DMS53 (cell line): ENCODE measurements at regions not wholly inside any gene's neighbourhood (a gene's known extent, or its start where the extent isn't known, plus 50 kb on each side); places are given as distances from the start of the nearest gene placed in this dataset.
A peak's percentile ranks its signal among the peaks of the same experiment; 100 is the strongest.

Source experiments
- DNase-seq: peaks from one replicate; lab custom pipeline; 2025; lab: John Stamatoyannopoulos, UW

DNA sequence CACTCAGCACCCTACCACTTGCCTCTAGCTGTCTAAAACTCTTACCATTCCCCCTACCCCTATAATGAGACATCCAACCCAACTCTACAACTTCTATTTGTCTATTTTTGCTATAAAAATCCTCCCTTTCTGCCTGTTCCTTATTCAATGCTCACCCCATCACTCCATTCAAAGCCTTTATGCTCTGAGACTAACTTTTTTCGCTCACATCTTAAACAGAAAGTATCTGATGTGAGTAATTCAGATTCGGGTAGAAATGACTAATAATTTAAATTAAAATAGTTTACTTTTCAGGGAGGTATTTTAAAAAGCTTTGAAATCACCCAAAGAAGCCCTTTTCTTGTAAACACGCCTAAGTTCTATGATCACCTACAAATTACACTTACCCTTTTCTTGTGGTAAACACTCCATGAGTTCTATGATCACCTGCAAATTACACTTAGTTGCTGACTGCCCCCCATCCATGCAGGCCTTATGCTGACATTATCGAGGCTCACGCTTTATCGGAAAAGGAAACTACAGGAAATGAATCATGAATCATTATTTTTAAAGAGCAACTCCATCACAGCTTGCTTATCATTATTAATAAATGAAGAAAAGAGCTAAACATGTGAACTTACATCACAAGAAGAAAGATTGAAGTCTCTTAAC, 168.7 kb upstream of the PPP1R2C start:
- DNase-seq: no peak

DNA sequence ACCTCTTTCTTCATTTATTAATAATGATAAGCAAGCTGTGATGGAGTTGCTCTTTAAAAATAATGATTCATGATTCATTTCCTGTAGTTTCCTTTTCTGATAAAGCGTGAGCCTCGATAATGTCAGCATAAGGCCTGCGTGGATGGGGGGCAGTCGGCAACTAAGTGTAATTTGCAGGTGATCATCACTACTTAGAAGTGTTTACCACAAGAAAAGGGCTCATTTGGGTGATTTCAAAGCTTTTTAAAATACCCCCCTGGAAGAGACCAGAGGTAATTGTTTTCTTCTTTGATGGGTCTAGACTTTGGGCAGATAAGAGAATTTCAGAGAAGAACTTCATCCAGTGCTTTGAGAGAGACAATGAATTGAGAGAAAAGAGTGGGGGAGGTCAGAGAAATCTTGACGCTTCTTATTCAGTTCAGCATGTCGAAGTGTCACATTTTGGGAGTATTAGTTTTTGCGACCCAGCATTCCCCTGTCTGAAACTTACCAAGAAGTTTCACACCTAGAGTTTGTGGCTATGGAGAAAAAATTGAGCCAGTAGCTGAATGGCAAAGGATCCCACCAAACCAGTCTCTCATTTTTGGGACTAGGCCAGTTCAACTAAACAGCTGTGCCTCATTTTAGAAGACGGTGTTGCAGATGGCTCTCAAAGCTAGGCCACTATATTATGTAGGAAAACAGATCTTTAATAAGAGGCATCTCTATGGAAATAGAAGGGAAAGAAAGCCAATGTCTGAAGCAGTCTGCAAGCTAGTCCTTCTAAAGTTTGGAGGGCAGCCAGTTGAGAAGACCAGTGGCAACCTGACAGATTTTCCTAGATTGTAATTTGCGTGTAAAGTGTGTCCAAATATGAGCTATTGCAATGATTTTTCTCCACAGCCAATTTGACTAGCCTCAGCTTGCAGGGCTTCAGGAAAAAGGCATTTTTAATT, 171.0 kb upstream of the PPP1R2C start:
- DNase-seq: no peak

DNA sequence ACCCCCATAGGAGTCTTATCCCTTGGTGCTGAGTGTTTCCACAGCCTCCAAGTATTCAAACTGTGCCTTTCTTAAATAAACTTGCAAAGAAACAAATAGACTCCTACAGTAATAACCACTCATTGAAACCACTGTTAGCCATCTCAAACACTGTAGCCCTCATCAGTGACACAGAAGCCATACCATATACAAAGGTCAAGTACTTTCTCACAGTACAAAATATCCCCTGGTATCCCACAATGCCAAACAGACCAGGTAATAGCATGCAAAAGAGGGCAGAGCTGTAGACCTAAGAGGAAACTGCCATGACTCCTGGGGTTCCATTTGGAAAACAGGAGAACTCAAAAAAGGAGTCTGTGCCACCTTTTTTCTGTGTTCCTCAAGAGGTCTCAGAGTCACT, 173.8 kb upstream of the PPP1R2C start:
- peak; percentile 7 for DNase-seq

DNA sequence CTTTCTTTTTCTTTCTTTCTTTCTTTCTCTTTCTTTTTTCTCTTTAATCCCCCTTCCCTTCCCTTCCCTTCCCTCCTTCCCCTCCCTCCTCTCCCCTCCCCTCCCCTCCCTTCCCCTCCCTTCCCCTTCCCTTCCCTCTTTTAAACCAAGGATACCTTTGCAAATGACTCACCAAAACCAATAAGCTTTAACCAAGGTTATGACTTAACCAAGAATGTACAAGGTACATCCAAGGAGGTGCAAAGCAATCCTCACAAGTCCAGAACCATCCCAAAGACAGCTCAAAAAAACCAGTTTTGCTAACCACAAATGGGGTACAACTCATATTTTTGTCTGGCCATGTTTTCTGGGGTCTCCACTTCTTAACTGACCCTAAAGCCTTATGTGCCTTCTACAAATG, 174.7 kb upstream of the PPP1R2C start:
- no peak for DNase-seq

DNA sequence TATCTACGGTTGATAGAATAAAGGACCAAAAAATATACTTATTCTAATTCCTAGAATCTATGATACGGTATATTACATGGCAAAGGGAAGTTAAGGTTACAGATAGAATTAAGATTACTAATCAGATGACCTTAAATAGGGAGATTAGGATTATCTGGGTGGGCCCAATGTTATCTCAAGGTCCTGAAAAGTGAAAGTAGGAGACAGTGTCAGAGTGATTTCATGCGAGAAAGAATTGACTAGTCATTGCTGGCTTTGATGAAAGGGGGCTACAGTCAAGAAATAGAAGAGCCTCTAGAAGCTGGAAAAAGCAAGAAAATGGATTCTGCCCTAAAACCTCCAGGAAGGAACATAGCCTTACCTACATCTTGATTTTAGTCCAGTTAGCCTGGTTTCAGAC, 176.9 kb upstream of the PPP1R2C start:
- no peak for DNase-seq

DNA sequence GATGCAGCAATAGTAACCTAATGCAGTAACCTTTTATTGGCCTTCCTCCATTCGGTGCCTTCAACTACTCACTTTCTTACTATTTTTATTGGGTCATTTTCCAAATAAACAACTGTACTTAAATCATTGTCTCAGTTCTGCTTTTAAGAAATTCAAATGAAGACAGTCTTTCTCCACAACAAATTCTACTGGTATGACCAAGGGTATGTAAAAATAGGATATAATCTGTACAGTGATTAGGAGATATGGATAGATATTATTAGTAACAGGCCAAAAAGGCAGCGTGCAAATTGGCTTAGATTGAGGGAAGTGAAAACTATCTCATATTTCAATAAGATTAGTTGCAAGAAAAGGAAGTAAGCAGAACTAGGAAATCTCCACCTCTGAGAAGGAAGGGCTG, 177.4 kb upstream of the PPP1R2C start:
- no peak for DNase-seq

DNA sequence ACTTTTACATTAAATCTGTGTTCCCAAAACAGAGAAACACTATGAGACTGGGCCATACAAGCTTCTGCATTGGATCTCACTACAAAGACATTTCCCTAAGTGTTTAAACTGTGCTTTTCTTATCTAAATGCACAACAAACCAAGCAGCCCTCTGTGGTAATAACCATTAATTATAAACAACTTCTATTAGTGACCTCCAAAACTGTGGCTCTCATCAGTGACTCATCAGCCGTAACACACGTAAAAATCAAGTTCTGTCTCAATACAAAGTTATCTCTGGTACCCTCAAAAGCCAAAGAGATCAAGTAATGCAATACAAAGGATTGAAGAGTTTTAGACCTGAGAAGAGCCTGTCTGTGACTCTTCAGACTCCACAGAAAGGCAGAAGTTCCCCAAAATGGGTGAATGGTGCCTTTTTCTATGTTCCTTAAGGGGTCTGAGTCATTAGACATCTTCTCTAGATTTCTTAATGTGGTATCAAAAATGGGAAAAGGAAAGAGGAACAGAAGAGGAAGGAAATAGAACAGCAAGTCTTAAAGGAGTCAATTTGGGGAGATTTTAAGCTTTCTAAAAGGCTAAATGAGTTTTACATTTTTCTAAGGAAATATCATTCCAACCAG, 189.8 kb upstream of the PPP1R2C start:
- DNase-seq: no peak

DNA sequence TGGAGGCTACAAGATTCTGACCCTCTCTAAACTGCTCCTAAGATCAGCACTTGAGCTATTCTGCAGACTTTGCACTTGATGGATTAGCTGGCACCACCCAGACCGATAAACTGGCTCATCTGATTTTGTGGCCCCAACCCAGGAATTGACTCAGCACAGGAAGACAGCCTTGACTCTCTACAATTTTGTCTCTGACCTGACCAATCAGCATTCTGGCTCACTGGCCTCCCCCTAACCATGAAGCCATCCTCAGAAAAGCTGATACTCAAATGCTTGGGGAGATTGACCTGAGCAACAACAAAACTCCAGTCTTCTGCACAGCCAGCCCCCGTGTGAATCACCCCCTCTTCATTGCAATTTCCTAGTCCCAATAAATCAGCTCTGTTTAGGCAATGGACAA, 195.4 kb upstream of the PPP1R2C start:
- no peak for DNase-seq

DNA sequence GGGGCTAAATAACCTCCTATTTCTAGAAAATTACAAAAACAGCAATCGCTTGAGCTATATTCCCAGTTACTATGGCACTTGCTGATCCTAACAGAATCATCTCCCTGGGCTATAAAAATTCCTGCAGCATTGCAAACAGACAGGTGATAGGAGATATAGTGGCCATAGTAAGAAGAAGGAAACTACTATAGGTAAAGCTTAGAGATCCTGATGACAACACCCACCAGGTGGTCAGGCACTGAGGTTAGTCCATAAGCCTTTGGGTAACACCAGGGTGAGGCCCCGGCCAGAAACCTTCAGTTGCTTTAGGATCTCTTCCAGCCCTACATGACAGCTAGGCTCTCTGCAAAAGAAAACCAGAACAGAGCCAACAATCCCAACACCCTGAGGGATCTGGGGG, 197.9 kb upstream of the PPP1R2C start:
- DNase-seq: no peak

DNA sequence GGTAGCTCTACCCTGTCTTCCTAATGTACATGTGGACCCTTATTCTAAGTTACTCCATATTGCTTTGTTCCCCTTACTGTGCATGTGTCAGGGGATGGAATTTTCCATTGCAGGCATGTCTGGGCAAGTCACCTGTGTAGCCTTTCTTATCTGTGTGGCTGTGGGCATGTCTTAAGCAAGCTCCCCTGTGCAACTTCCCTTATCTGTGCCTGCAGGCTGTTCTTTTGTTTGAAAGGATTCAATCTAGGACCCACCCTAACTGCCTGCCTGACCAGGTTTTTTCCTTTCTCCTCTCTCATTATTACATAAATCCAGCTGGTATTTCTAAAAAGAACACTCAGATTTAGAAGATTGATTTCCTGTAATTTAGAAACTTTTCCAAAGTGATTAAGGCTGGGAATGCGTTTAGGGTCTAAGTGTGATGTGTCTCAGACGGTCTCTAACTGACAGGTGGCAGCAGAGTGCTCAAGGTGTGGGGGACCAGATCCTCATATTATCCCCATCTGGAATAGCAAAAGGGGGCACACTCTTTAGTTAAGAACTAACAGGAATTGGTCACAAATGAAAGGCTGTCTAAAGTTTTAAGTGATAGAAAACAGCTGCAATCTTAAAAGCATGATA, 198.9 kb upstream of the PPP1R2C start:
- DNase-seq: no peak

DNA sequence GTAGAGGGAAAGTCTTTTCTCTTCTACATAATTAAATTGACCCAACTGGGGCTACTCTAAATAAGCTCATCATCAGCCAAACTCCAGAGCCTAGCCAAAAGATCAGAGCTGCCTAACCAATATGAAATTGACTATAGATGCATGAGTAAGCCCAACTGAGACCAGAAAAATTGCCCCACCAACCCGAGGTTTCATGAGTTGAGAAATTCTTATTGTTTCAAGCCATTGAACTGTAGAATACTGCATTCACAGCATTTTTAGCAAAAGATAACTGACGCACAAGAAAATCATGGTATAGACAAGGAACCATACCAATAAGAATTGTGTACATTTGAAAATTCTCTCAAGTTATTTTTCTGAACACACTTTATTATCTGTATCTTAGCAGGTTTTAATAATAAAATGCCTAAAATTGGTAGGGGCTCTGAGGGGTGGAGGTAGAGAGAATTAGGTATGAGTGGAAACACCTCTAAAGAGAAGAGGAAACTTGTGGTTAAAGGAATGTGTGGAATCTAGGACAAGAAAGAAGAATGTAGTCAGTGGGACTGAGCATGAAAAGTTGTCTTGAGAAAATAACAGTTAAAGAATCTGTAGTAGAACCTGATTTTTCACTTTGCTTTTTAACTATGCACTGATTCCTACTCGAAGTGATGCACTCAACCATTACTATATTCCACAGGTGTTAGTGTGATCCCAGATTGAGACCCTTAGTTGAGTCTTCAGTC, 200.9 kb upstream of the PPP1R2C start:
- no peak for DNase-seq

DNA sequence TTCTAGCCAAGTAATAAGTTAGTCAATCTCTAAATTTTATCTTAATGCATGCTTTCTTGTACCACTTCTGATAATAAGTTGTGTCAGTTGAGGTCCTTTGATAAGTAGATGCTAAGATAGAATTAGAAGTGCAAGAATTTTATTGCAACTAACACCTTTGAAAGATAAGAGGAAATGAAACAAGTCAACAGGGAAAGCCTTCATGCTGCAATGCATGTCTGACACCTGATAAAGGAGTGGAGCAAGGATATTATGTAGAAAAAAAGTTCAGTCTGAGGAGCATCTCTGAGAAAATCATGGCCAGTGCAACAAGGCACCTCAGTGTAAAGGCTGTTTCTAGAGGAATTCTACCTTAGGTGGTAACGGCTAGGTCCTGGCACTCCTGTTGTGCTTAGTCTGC, 210.7 kb upstream of the PPP1R2C start:
- no peak for DNase-seq

DNA sequence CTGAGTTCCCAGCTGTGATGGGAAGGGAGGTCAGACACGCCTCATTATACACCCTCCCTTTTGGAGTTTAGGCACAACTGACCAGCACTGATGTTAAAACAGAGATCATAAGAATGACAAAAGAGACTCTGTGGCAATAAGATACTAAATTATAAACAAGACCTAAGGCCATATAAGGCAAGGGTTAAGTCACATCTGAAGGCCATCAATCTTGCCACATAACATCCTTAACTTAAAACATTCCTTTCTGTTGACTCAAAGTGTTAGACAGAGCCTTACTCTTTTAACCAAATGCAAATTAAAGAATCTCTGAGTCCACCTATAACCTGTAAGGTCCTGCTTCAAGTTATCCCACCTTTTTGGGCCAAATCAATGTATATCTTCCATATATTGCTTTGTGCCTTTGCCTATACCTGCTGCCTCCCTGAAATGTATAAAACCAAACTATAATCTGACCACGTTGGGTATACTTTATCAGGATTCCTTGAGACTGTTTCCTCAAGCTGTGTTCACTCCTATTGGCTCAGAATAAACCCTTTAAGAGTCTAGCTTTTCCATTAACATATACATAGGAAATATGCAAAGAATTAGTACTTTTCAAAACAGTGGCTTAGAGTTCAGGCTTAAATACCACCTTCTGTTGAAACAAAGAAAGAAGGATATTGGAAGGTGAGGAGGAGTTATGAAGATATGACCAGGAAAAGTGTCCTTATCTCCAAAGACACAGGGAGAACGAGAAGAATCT, 214.4 kb upstream of the PPP1R2C start:
- no peak for DNase-seq

DNA sequence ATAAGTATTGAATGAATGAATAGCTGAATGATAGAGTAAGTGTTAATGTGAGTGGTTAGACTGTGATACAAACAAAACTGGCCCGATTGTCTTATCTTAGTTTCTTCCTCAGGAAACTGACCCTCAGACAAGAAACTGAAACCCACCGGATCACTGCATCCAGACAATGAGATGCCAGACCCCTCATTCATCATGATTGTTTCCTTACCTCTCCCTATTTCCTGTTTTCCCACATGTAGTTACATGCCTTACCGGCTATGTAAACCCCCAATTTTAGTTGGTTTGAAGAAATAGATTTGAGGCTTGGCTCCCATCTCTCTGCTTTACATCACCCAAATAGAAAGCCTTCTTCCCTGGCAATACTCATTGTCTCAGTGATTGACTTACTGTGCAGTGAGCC, 218.9 kb upstream of the PPP1R2C start:
- no peak for DNase-seq

DNA sequence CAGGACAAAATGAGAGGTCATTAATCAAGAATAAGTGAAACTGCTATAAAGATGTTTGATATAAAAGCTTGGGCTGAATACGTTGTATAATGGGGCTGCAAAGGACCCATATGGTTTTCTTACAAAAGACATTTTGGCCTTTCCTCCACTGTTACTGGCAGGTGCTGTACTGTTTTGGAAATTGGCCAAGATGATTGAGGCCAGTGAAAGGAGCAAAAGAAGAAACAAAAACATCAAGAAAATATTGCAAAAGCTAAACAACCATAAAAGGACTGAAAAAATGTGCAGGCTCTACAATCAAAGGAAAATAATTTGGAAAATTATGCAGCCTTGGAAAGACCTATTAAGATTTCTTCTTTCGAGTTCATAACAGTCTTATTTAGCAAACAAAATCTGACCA, 222.2 kb upstream of the PPP1R2C start:
- DNase-seq: no peak

DNA sequence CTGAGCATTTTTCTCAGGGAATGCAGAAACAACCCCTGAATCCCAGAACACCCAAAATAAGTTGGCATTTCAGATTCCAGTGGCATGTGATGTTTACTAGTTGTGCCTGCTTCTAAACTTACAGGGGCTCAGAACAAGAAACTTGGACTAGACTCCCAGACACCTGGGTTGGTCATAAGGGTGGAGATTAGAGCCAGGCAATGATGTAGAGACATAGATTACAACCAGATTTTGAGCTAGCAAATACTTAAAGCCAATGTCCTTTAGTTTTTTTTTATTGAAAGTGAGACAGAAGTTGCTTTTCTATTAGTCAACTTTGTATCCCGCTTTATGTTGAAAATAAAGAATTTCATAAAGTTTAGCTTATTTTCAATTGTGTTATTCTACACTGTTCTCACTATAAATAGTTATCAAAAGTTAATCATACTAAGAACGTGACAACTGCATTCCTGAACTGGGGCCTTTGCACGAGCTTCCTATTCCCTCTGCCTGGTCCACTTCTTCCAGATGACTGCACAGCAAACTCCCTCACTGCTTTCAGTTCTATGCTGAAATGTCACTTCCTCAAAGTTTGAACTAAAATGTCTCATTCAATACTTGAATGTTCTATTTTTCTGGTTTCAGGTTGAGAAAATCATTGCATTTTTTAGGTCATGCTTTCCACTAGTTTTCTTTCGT, 224.7 kb upstream of the PPP1R2C start:
- DNase-seq: no peak

DNA sequence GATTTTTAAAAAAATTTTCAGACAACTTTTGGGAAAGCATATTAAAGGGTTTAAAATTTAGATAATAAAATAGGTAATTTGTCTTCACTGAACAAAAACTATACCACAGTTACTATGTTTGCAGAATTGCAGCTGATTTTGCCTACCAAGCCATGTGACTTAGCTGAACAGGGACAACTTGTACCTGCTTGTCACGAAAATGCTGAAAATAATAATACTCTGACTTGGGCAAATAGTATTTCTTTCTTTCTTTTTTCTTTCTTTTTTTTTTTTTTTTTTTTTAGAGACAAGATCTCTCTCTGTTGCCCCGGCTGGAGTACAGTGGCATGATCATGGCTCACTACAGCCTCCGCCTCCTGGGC, 225.2 kb upstream of the PPP1R2C start:
- no peak for DNase-seq

DNA sequence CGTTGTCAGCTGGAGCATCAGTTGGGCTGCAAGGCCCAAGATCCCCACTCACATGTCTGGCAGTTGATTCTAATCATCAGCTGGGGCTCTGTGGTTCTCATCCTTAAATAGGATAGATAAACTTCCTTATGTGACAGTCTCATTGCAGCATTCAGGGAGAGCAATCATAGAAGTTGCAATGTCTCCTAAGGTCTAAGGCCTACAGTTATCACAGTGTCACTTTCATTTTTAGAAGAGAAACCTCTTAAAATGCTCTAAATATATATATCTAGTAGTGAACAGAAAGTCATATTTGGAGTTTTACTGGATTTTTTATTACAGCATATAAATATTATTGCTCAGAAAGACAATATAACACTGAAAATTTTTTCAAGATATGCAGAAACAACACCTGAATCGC, 226.0 kb upstream of the PPP1R2C start:
- no peak for DNase-seq

DNA sequence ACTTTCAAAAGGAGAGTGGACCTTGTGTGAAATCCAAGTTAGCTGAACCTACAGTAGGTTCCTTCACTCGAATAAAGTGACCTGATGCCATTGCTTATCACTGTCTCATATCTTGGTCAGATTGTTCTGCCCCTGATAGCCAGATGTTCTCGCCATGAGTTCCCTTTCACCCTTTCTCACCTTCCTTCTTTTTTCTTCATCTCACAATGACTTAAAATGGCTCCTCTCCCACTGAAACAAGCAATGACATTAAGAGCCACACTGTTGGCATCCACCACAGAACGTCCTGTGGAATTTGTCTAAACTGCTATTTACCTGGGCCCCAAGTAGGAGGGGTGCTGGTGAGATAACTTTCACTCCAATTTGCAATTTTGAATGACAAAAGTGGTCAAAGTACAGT, 227.6 kb upstream of the PPP1R2C start:
- DNase-seq: no peak

DNA sequence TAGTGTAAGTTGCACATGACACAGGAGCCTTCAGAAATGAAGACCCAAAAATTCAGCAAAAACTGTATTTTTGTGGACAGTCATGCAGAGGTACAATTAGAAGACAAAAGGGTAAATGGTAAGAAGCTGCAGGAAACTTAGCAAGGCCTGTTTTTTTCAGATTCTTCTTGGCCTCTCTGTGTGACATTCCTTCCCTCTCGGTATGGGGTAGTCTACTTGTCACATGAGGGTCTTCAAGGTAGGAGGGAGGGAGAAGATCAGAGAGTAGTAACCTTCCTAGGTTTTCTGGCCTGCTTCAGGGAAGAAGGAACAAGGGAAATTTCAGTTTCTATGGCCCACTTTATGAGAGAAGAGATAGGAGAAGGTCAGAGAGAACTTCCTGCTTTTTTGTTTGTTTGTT, 230.4 kb upstream of the PPP1R2C start:
- DNase-seq: no peak

DNA sequence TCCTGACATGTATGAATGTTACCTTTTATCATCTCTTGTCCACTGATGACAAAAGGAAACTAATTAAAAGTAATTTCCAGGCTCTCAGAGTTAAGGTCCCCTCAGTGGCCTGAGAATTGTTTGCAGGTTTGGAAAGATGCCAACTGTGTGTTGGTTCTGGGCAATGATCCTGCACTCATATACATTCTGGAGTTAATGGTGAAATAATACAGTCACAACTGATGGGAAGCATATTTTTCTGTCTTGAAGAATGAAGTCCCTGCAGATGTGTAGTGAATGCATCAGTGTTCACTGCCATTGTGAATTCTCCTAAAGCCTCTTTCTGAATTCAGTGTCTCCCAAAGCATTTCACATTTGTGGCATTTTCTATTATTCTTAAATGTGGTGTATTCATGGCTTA, 238.1 kb upstream of the PPP1R2C start:
- DNase-seq: no peak
